Epithelial cell of esophagus (primary cell): ENCODE measurements at regions not wholly inside any gene's neighbourhood (a gene's known extent, or its start where the extent isn't known, plus 50 kb on each side); places are given as distances from the start of the nearest gene placed in this dataset.
"Not testable (repeated sequence)": the region's sequence is repeated elsewhere in the genome, so short reads cannot be mapped to it uniquely, and the experiment has no call there.

Experiments used
- DNase-seq: peaks from one replicate; pipeline ENCODE4 v3.0.0; 2010; ENCODE audit warnings: low read depth
- H3K4me3 ChIP-seq: 2 replicates; pipeline ENCODE4 v1.5.1; 2011; ENCODE audit warnings: mild to moderate bottlenecking, low read length, control low read depth
- TF ChIP-seq, protein P1 (sequence below): IDR thresholded peaks from 2 replicates; pipeline ENCODE4 v1.5.1; 2011; ENCODE audit warnings: low read depth, mild to moderate bottlenecking, low read length, control low read depth, inconsistent platforms; ENCODE audit not compliant: insufficient read depth; ENCODE audit errors: missing control alignments

DNA sequence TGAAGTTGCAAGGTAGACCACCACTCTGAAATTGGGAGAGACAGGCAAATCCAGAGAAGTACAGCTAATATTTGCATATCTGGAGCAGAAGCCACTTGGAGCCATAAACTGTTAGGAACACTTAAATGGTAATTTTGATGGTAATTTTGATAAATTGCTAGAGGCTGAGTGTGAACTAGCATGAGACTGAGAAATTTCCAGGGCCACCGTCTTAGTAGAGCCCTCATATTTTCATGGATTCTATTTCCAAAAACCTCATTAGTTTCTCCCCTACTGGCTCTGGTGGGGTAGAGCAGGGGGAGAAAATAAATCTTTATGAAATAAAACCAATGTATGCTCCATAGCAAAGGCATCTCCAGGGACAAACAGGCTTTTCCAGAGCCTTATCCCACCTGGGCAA lies 429.4 kb upstream of the DIPK2B start:
- H3K4me3 ChIP-seq = no peak overlapping the region
- no peak for DNase-seq
- TF ChIP-seq, protein P1, sequence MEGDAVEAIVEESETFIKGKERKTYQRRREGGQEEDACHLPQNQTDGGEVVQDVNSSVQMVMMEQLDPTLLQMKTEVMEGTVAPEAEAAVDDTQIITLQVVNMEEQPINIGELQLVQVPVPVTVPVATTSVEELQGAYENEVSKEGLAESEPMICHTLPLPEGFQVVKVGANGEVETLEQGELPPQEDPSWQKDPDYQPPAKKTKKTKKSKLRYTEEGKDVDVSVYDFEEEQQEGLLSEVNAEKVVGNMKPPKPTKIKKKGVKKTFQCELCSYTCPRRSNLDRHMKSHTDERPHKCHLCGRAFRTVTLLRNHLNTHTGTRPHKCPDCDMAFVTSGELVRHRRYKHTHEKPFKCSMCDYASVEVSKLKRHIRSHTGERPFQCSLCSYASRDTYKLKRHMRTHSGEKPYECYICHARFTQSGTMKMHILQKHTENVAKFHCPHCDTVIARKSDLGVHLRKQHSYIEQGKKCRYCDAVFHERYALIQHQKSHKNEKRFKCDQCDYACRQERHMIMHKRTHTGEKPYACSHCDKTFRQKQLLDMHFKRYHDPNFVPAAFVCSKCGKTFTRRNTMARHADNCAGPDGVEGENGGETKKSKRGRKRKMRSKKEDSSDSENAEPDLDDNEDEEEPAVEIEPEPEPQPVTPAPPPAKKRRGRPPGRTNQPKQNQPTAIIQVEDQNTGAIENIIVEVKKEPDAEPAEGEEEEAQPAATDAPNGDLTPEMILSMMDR = no peak

DNA sequence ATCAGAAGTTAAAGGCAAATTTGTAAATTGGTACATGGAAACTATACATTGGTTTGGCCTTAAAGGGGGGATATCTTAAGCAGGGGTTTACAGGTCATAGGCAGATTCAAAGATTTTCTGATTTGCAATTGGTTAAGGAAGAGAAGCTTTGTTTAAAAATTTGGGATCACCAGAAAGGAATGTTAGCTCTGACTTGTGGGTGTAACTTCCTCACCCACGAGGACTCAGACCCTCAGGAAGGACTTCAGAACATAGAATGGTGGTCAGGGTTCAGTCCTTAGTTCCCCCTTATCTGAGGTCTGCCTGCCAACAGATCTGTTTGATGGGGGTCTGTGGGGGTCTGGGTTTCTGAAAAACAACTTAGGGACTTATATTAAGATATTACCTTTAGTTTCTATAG lies 427.4 kb upstream of the DIPK2B start:
- TF ChIP-seq, protein P1 = no peak
- DNase-seq = peak; percentile 0
- no peak overlapping the region for H3K4me3 ChIP-seq

DNA sequence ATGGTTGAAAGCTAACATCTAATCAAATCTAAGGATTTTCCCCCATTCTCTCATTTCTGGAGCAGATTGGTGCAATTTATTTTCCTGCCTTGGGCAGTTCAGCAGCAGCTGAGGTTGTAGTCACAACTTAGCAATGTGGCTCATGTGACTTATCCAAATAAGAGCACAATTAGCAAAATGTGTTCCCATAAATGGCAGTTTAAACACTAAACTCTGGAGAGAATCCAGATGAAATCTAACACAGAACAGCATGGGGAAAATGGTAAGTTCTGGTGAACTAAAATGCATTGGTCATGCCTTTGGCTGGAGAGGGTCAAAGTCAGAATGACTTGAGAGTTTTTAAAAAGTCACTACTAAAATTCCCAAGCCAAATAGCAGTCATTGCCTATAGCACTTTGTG lies 422.6 kb upstream of the DIPK2B start:
- no peak overlapping the region for H3K4me3 ChIP-seq
- peak; percentile 54 for DNase-seq
- TF ChIP-seq, protein P1 = no peak

DNA sequence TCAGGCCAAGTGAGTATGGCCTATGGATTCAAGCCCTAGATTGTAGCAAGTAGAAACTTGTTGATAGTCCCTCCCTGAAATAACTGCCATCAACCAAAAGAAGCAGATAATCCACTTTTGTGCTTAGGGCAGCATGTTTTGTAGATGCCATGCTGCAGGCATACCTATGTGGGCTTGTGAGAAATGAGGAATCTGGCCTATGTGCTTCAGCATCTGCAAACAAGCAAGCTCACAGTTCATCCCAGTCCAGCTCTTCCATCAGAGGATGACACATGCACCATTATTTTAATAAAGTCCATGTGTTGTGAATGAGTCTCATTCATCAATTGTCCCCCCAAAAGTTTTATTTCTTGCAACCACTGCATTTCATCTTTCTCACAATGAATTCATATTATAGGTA lies 421.9 kb upstream of the DIPK2B start:
- H3K4me3 ChIP-seq = no peak overlapping the region
- TF ChIP-seq, protein P1 = no peak
- DNase-seq = peak; percentile 69

DNA sequence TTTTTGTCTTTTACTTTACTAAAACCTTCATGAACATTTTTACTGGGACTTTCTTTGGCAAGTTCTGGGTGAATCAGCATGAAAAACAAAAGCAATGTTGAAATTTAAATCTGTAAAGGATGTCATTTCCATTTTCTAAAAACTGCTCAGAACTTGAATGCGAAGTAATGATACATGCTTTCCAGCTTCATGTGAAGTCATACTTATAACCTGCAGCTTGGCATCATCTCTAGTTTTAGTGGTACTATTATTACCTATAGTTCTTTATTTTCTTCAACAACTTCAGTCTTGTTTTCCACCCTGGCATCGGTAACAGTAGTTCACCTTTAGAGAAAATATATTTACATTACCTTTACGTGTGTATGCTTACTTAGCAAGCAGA lies 421.4 kb upstream of the DIPK2B start:
- TF ChIP-seq, protein P1 = no peak

DNA sequence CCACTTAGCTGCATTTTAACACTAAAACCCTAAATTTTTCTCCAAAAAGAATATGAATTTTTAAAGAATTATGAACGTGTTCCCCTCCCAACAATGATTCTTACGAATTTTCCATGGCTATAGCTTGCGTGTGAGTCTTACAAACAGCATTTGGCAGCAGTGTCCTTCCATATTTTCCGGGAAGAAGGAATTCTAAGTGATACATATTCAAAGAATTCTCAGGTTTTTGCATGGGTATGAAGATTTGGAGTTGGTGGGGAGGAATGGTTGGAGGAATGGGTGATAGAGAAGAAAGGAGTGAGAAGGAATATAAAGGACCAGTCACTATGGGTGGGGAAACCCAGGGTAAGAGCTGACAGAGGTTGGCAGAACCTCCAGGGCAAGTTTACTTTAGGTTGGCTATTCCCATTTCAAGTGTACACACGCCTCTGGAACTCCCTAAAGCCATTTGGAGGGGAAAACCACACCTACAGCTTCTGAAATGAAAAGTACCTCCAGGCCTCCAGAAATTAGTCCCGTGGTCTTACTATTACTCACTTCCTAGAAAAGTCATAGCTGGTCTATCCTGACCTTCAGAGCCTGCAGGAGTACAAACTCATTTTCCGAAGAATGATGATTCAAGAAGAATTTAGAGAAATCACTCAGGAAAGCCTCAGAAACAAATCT lies 420.8 kb upstream of the DIPK2B start:
- no peak overlapping the region for H3K4me3 ChIP-seq
- TF ChIP-seq, protein P1 = no peak
- peak; percentile 89 for DNase-seq

More for the DNA sequence above, 421.4 kb upstream of the DIPK2B start:
- H3K4me3 ChIP-seq = no peak overlapping the region
- DNase-seq = no peak

DNA sequence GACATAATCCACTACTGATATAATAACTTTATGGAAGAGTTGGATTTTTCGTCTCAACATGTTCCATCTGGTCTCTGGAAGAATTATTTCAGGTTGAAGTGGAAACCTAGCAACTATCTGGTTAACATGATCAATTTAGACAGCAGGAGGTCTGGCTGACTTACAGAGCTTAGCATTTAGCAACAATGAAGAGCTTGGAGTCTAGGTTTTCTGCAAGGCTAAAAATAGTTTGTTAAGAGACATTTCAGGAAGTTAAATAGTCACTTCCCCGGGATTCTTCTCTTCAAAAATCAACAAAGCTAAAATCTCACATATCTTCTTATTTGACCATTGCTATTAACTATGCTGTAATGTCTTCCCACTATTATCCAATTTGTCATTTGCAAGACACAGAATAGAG lies 418.6 kb upstream of the DIPK2B start:
- no peak overlapping the region for H3K4me3 ChIP-seq
- TF ChIP-seq, protein P1 = no peak
- no peak for DNase-seq

DNA sequence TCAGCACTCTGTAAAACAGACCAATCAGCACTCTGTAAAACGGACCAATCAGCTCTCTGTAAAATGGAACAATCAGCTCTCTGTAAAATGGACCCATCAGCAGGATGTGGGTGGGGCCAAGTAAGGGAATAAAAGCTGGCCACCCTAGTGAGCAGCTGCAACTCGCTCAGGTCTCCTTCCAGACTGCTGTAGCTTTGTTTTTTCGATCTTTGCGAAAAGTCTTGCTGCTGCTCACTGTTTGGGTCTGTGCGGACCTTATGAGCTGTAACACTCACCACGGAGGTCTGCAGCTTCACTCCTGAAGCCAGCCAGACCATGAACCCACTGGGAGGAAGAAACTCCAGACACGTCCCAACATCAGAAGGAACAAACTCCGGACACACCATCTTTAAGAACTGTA lies 414.9 kb upstream of the DIPK2B start:
- H3K4me3 ChIP-seq, DNase-seq: not testable (repeated sequence)
